ENCODE measurements at regions not wholly inside any gene's neighbourhood (a gene's known extent, or its start where the extent isn't known, plus 50 kb on each side); places are given as distances from the start of the nearest gene placed in this dataset.
"Not testable (repeated sequence)": the region's sequence is repeated elsewhere in the genome, so short reads cannot be mapped to it uniquely, and the experiment has no call there.

- H3K27me3 Mint-ChIP-seq: no peaks in the 10 kb centered on the region
- POLR2A ChIA-PET: no interaction called here
- no peak overlapping the region for H3K4me3 Mint-ChIP-seq
- no peaks in the 10 kb centered on the region for H3K4me1 Mint-ChIP-seq
- DNase-seq: no peak
- CTCF ChIA-PET: no interaction called here
- H3K36me3 Mint-ChIP-seq (ENCODE audit: low read depth): no peaks in the 10 kb centered on the region
- ATAC-seq: no peak
- H3K27ac Mint-ChIP-seq: no peak overlapping the region
- peaks cover 35% of the 10 kb centered on the region for H3K9me3 Mint-ChIP-seq (ENCODE audit: low read depth)
- intact Hi-C loops (cut with DNase I, micrococcal nuclease): no loop called here
These were observed 185.9 kb downstream of the MBL2 start for GRCh38 chr10:52586710-52587109.

DNA sequence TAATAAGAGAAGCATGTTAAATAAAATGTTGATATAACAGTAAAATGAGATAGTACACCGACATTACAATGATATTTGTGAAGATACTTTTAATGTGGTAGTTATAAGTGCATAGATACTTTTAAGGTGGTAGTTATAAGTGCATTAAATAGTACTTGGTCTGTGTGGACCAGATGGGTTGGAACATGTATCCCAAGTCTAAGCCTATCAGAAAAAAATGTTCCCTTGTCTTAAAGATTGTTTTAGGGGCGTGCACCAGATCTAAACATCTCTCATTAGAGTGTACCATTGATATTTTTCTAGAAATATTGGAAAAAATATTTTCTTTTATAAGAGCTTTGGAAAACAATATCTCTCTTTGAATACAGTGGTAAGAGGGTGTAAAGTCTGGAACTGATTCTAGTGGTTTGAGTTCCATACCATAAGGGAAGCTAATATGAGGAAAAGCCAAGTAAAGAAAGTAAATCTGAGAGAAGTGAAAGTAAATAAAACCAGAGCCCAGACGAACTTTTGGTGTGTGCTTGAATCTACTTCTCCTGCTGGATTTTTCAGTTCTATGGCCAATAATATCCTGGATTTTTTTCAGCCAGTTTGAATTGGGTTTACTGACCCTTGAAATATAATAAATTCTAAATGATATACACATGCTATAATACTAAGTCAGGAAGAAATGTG is 175.3 kb downstream of the MBL2 start:
- POLR2A ChIA-PET: no interaction called here
- no peaks in the 10 kb centered on the region for H3K27me3 Mint-ChIP-seq
- no peak overlapping the region for H3K4me3 Mint-ChIP-seq

GRCh38 chr10:52598936-52599335 is 173.6 kb downstream of the MBL2 start:
- Mint-ChIP-seq H3K27me3 (no peaks in the 10 kb centered on the region), H3K27ac (no peak overlapping the region), H3K4me3 (no peak overlapping the region), H3K36me3 (ENCODE audit: low read depth) (no peaks in the 10 kb centered on the region), H3K4me1 (no peaks in the 10 kb centered on the region), H3K9me3 (ENCODE audit: low read depth) (no peaks in the 10 kb centered on the region)
- CTCF ChIA-PET: no interaction called here
- ATAC-seq (no peak), DNase-seq (no peak)
- POLR2A ChIA-PET: no interaction called here
- intact Hi-C loops (cut with DNase I, micrococcal nuclease): no loop called here

More for the DNA sequence above, 175.3 kb downstream of the MBL2 start:
- Mint-ChIP-seq H3K36me3 (ENCODE audit: low read depth) (no peaks in the 10 kb centered on the region), H3K9me3 (ENCODE audit: low read depth) (no peaks in the 10 kb centered on the region), H3K4me1 (no peaks in the 10 kb centered on the region), H3K27ac (no peak overlapping the region)
- intact Hi-C loops (cut with DNase I, micrococcal nuclease): no loop called here
- CTCF ChIA-PET: no interaction called here
- DNase-seq (no peak), ATAC-seq (no peak)

DNA sequence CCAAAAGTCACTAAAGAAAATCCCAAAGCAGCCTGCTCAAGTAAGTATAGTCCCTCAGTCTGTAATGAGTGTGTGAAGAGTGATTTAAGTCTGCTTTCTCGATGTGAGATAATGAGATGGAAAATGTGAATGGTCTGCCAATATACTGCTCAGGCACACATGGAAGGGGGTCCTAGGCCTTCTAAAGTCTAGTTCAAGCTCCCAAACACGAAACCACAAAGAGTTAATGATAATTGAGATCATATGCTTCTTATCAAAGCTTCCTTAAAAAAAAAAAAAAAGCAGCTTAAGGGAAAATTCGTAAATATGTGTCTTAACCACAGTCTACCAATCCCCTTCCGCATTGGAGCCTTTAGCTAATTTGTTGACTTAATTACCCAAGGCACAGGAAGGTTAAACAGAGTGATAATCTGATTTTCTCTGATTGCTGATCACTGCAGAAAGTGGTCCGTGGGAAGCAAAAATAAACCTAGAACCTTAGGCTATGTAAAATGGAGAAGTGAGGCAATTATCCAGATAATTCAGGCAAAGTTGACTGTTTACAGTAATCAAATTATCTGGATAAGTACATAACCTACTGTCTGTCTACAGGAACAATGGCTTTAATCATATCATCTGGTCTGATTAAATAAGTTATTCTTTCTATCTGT is 172.9 kb downstream of the MBL2 start:
- DNase-seq (no peak), ATAC-seq (no peak)
- no peak overlapping the region for H3K27ac Mint-ChIP-seq
- CTCF ChIA-PET: interaction anchor here (0.9 kb wide), 1 partner anchor 9 kb away, joined by 3 read pairs; no protein-coding TSS in a partner anchor
- H3K9me3 Mint-ChIP-seq (ENCODE audit: low read depth): no peaks in the 10 kb centered on the region
- POLR2A ChIA-PET: no interaction called here
- H3K27me3 Mint-ChIP-seq: no peaks in the 10 kb centered on the region
- no peaks in the 10 kb centered on the region for H3K36me3 Mint-ChIP-seq (ENCODE audit: low read depth)
- intact Hi-C loops (cut with DNase I, micrococcal nuclease): no loop called here
- no peaks in the 10 kb centered on the region for H3K4me1 Mint-ChIP-seq
- no peak overlapping the region for H3K4me3 Mint-ChIP-seq

DNA sequence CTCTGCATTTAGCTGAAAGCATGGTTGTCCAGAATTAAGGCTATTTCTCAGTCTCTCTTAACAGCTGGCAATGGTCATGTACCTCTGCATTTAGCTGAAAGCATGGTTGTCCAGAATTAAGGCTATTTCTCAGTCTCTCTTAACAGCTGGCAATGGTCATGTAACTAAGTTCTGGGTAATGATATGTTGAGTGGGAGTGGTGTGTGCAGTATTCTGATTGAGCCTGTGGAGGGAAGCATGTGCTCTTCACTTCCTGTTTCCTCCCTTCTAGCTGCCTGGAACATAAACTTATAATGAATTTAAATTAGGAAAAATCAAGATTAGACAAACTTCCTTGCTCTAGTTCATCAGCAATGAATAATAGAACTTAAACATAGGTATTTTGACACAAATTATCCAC is 168.5 kb downstream of the MBL2 start:
- H3K9me3 Mint-ChIP-seq (ENCODE audit: low read depth); DNase-seq; ATAC-seq; CTCF ChIA-PET; H3K36me3 Mint-ChIP-seq (ENCODE audit: low read depth); H3K27me3 Mint-ChIP-seq; H3K4me3 Mint-ChIP-seq; H3K4me1 Mint-ChIP-seq; POLR2A ChIA-PET; H3K27ac Mint-ChIP-seq; intact Hi-C loops (cut with DNase I, micrococcal nuclease): not testable (repeated sequence)

DNA sequence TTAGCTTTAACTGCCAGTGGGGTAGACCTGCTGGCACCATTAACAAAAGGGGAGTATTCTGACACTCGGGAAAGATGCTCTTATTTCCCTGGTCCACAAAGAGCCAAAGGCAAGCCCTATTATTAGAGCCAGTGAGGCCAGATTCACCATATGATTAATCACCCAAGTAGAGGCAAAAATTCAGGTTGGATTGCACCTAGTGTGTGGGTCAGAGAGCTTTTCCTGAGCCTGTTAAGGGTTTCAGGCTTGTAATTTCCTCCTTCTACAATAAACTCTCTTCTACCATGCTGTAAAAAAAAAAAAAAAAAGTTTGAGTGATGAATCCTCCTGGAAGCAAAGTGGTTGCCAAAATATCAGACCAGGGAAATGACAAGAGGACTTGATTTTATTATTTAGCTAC is 163.5 kb downstream of the MBL2 start:
- H3K27ac Mint-ChIP-seq: no peak overlapping the region
- H3K27me3 Mint-ChIP-seq: no peaks in the 10 kb centered on the region
- ChIA-PET CTCF (no interaction called here), POLR2A (no interaction called here)
- H3K4me3 Mint-ChIP-seq: no peak overlapping the region
- no peak for DNase-seq
- no peaks in the 10 kb centered on the region for H3K9me3 Mint-ChIP-seq (ENCODE audit: low read depth)
- H3K36me3 Mint-ChIP-seq (ENCODE audit: low read depth): no peaks in the 10 kb centered on the region
- ATAC-seq: no peak
- no peaks in the 10 kb centered on the region for H3K4me1 Mint-ChIP-seq
- intact Hi-C loops (cut with DNase I, micrococcal nuclease): no loop called here

GRCh38 chr10:52609626-52610240 is 162.9 kb downstream of the MBL2 start:
- DNase-seq (no peak), ATAC-seq (no peak)
- CTCF ChIA-PET: no interaction called here
- Mint-ChIP-seq H3K9me3 (ENCODE audit: low read depth) (no peaks in the 10 kb centered on the region), H3K27me3 (no peaks in the 10 kb centered on the region), H3K27ac (no peak overlapping the region), H3K4me1 (no peaks in the 10 kb centered on the region), H3K4me3 (no peak overlapping the region), H3K36me3 (ENCODE audit: low read depth) (no peaks in the 10 kb centered on the region)
- intact Hi-C loops (cut with DNase I, micrococcal nuclease): no loop called here
- POLR2A ChIA-PET: no interaction called here

GRCh38 chr10:52615331-52615730 is 157.3 kb downstream of the MBL2 start:
- Mint-ChIP-seq H3K4me3 (no peak overlapping the region), H3K27me3 (no peaks in the 10 kb centered on the region), H3K9me3 (ENCODE audit: low read depth) (no peaks in the 10 kb centered on the region), H3K27ac (no peak overlapping the region), H3K36me3 (ENCODE audit: low read depth) (no peaks in the 10 kb centered on the region), H3K4me1 (no peaks in the 10 kb centered on the region)
- ATAC-seq (no peak), DNase-seq (no peak)
- ChIA-PET POLR2A (no interaction called here), CTCF (no interaction called here)
- intact Hi-C loops (cut with DNase I, micrococcal nuclease): no loop called here

DNA sequence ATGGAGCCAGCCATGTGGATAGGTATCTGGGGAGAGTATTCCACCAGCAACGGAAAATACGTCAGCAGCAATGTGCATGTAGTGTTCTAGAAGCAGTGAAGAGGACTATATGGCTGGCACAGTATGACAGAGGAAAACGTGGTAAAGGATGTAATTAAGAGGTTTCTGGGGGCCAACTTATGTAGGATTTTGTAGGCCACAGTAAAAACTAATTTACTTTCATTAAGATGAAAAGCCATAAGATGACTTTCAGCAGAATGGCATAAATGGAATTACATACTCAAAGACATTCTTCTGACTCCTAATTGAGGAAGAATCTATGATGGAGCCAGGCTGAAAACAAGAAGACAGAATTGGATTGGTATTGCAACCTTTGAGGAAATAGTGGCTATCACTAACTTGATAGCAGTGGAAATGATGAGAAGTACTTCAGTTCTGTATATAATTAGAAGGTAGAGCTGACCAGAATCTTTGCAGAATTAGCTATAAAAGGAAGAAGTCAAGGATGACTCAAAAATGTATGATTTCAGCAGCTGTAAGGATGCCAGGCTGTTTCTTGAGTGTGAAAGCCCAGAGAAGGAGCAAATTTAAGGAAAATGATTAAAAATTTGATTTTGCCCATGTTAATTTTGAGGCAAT is 156.7 kb downstream of the MBL2 start:
- ChIA-PET CTCF (no interaction called here), POLR2A (interaction anchor here (0.6 kb wide), 1 partner anchor 690 kb away, joined by 3 read pairs; no protein-coding TSS in a partner anchor)
- H3K27ac Mint-ChIP-seq: no peak overlapping the region
- no peaks in the 10 kb centered on the region for H3K36me3 Mint-ChIP-seq (ENCODE audit: low read depth)
- H3K4me1 Mint-ChIP-seq: no peaks in the 10 kb centered on the region
- intact Hi-C loops (cut with DNase I, micrococcal nuclease): no loop called here
- H3K27me3 Mint-ChIP-seq: no peaks in the 10 kb centered on the region
- no peak overlapping the region for H3K4me3 Mint-ChIP-seq
- DNase-seq (no peak), ATAC-seq (no peak)
- no peaks in the 10 kb centered on the region for H3K9me3 Mint-ChIP-seq (ENCODE audit: low read depth)

DNA sequence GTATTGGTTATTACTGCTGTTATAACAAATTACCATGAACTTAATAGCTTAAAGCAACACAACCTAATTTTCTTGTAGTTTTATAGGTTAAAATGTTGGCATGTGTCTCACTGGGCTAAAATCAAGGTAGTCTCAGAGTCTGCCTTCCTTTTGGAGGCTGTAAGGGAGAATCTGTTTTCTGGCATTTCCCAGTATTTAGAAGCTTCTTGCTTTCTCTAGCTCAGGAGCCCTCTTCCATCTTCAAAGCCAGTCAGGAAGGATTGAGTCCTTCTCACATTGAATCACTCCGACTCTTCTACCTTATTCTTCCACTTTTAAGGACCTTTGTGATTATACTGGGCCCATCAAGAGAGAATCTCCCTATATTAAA is 156.2 kb downstream of the MBL2 start:
- no peak overlapping the region for H3K27ac Mint-ChIP-seq
- H3K36me3 Mint-ChIP-seq (ENCODE audit: low read depth): no peaks in the 10 kb centered on the region
- intact Hi-C loops (cut with DNase I, micrococcal nuclease): no loop called here
- DNase-seq: no peak
- ChIA-PET CTCF (no interaction called here), POLR2A (interaction anchor here (0.6 kb wide), 1 partner anchor 691 kb away, joined by 3 read pairs; no protein-coding TSS in a partner anchor)
- H3K4me1 Mint-ChIP-seq: no peaks in the 10 kb centered on the region
- no peaks in the 10 kb centered on the region for H3K27me3 Mint-ChIP-seq
- no peaks in the 10 kb centered on the region for H3K9me3 Mint-ChIP-seq (ENCODE audit: low read depth)
- no peak for ATAC-seq
- H3K4me3 Mint-ChIP-seq: no peak overlapping the region

DNA sequence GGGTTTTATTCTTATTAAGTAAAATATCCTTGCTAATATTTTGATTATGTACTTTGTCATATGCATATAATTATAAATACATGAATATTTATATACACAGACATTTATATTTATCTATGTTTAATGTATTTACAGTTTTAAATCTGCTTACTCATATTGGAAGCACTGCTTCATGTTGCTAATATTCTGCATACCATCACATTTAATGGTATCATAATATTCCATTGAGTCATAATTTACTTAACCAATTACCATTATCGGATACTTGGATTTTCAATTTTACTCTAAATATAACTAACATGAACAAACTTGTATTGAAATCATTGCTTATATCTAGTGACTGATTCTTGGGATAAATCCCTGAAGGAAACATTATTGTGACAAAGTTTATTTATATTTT is 155.2 kb downstream of the MBL2 start:
- H3K27ac Mint-ChIP-seq: no peak overlapping the region
- ATAC-seq (no peak), DNase-seq (no peak)
- ChIA-PET POLR2A (no interaction called here), CTCF (no interaction called here)
- H3K4me3 Mint-ChIP-seq: no peak overlapping the region
- no peaks in the 10 kb centered on the region for H3K9me3 Mint-ChIP-seq (ENCODE audit: low read depth)
- H3K27me3 Mint-ChIP-seq: no peaks in the 10 kb centered on the region
- H3K4me1 Mint-ChIP-seq: no peaks in the 10 kb centered on the region
- no peaks in the 10 kb centered on the region for H3K36me3 Mint-ChIP-seq (ENCODE audit: low read depth)
- intact Hi-C loops (cut with DNase I, micrococcal nuclease): no loop called here

- Mint-ChIP-seq H3K27ac (no peak overlapping the region), H3K27me3 (no peaks in the 10 kb centered on the region), H3K4me1 (no peaks in the 10 kb centered on the region), H3K9me3 (ENCODE audit: low read depth) (no peaks in the 10 kb centered on the region), H3K36me3 (ENCODE audit: low read depth) (no peaks in the 10 kb centered on the region), H3K4me3 (no peak overlapping the region)
- intact Hi-C loops (cut with DNase I, micrococcal nuclease): no loop called here
- ChIA-PET POLR2A (no interaction called here), CTCF (no interaction called here)
- ATAC-seq (no peak), DNase-seq (no peak)
These were observed 153.5 kb downstream of the MBL2 start for GRCh38 chr10:52619052-52619451.
